Natural killer cell (primary cell): ENCODE measurements at regions not wholly inside any gene's neighbourhood (a gene's known extent, or its start where the extent isn't known, plus 50 kb on each side); places are given as distances from the start of the nearest gene placed in this dataset.

Experiments used
- ATAC-seq, 3 donors: fragments of 150-1000 bp in 2 of 3; fragments of 200-7000 bp in 1 of 3; cut with Tn5 transposase; 1 replicate in 1 of 3; 2 replicates in 2 of 3; pipeline ENCODE4 v1.10.0; 2021; ENCODE audit warnings: mild to moderate bottlenecking in 2 of 3, moderate library complexity in 2 of 3
- DNase-seq, 2 donors: peaks; one replicate each; pipeline versions ENCODE4 v3.0.0 to v3.0.0-alpha.2; 2013 to 2021; ENCODE audit warnings: mixed read lengths in 1 of 2
- H3K27ac ChIP-seq: one replicate; pipeline ENCODE4 v1.5.1; 2013; ENCODE audit warnings: mild to moderate bottlenecking, low read length
- H3K27me3 ChIP-seq: one replicate; pipeline ENCODE4 v1.6.1; 2013; ENCODE audit warnings: low read length; ENCODE audit not compliant: control insufficient read depth, insufficient read depth
- H3K36me3 ChIP-seq: one replicate; pipeline ENCODE4 v1.6.1; 2013; ENCODE audit warnings: low read length; ENCODE audit not compliant: control insufficient read depth, insufficient read depth
- H3K4me1 ChIP-seq: one replicate; pipeline ENCODE4 v1.6.1; 2013; ENCODE audit warnings: low read length; ENCODE audit not compliant: control insufficient read depth, insufficient read depth
- H3K4me3 ChIP-seq: one replicate; pipeline ENCODE4 v1.5.1; 2013; ENCODE audit warnings: low read length
- H3K9me3 ChIP-seq: one replicate; pipeline ENCODE4 v1.6.1; 2013; ENCODE audit warnings: low read length; ENCODE audit not compliant: control insufficient read depth, insufficient read depth
- H3K27ac Mint-ChIP-seq, 2 donors: one replicate each; pipeline ENCODE4 v1.8.0; 2022; ENCODE audit warnings: mild to moderate bottlenecking in 2 of 2, mixed read lengths in 2 of 2, moderate library complexity in 1 of 2
- H3K27me3 Mint-ChIP-seq, 2 donors: one replicate each; pipeline ENCODE4 v1.8.0; 2022; ENCODE audit warnings: low read depth in 2 of 2, mixed read lengths in 2 of 2
- H3K36me3 Mint-ChIP-seq: one replicate; pipeline ENCODE4 v1.8.0; 2022; ENCODE audit warnings: mixed read lengths
- H3K4me1 Mint-ChIP-seq, 2 donors: one replicate each; pipeline ENCODE4 v1.8.0; 2022; ENCODE audit warnings: mixed read lengths in 2 of 2
- H3K4me3 Mint-ChIP-seq: one replicate; pipeline ENCODE4 v1.8.0; 2022; ENCODE audit warnings: mild to moderate bottlenecking, moderate library complexity, mixed read lengths
- H3K9me3 Mint-ChIP-seq, 2 donors: one replicate each; pipeline ENCODE4 v1.8.0; 2022; ENCODE audit warnings: mixed read lengths in 2 of 2
- CTCF ChIP-seq: fragments of 200-600 bp; IDR thresholded peaks from one replicate; pipeline ENCODE4 v1.8.0; 2022; ENCODE audit warnings: antibody characterized with exemption
- WGBS: methylation state at CpG from one replicate; pipeline ENCODE4 v1.1.7; 2013; ENCODE audit warnings: missing lambda C conversion rate; ENCODE audit not compliant: insufficient coverage; 5-methylcytosine and 5-hydroxymethylcytosine counted together
- intact Hi-C: fragments of 100-400 bp; cut with micrococcal nuclease; formaldehyde crosslinking; loops from one replicate; pipeline ENCODE4 v1.14.2; 2022

GRCh38 chr6:137982418-137983189, 115.5 kb downstream of the TNFAIP3 start:
- no peaks in the 10 kb centered on the region for H3K9me3 ChIP-seq
- peaks cover 14% of the 10 kb centered on the region for H3K4me1 ChIP-seq
- no peaks in the 10 kb centered on the region for H3K36me3 ChIP-seq
- TF ChIP-seq CTCF: no peak
- no peaks in the 10 kb centered on the region for H3K9me3 Mint-ChIP-seq
- H3K4me3 ChIP-seq: no peak overlapping the region
- 49% methylated on average over 11 of the region's 12 CpGs for WGBS
- H3K27me3 ChIP-seq: no peaks in the 10 kb centered on the region
- intact Hi-C loops: no loop called here
- no peak overlapping the region for H3K27ac ChIP-seq
- no peaks in the 10 kb centered on the region for H3K36me3 Mint-ChIP-seq
- no peak overlapping the region for H3K4me3 Mint-ChIP-seq
- H3K27ac Mint-ChIP-seq: peak overlapping the region; percentile 26 to 50
- H3K27me3 Mint-ChIP-seq: no peaks in the 10 kb centered on the region
- peaks cover 0 to 7% of the 10 kb centered on the region in 2 donors for H3K4me1 Mint-ChIP-seq
- DNase-seq (peak in 1 of 2 donors; percentile 67), ATAC-seq (peak; percentile 54 to 82 (median 63))

DNA sequence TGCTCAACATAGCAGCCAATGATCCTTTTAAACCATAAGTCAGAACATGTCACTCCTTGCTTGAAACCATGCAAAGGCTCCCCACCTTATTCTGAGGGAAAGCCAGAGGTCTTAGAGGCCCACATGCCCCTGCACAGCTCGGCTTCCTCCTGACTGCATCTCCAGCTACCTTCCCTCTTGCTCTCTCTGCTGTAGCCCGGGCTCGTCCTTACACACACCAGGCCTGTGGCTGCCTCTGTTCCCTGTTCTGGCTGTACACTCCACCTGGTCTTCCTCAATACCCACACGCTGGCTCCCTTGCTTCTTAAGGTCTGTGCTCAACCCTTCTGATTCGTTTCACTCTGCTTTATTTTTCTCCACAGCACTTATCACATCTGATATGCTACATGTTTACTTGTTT, 116.2 kb downstream of the TNFAIP3 start:
- Histone ChIP-seq H3K4me3 (no peak overlapping the region), H3K4me1 (peaks cover 14% of the 10 kb centered on the region), H3K27me3 (no peaks in the 10 kb centered on the region), H3K9me3 (no peaks in the 10 kb centered on the region), H3K27ac (no peak overlapping the region), H3K36me3 (no peaks in the 10 kb centered on the region)
- no peak for ATAC-seq
- 93% methylated on average over 4 of the region's 5 CpGs for WGBS
- DNase-seq: no peak
- intact Hi-C loops: no loop called here
- Mint-ChIP-seq H3K9me3 (no peaks in the 10 kb centered on the region), H3K4me1 (peaks cover 0 to under 1% of the 10 kb centered on the region in 2 donors), H3K27me3 (no peaks in the 10 kb centered on the region), H3K4me3 (no peak overlapping the region), H3K36me3 (no peaks in the 10 kb centered on the region), H3K27ac (no peak overlapping the region)
- no peak for TF ChIP-seq CTCF

GRCh38 chr6:137989664-137990063, 117.6 kb downstream of the PERP start:
- Mint-ChIP-seq H3K4me1 (no peaks in the 10 kb centered on the region), H3K9me3 (no peaks in the 10 kb centered on the region), H3K4me3 (no peak overlapping the region), H3K27me3 (peaks cover 6 to 8% of the 10 kb centered on the region in 2 donors), H3K36me3 (no peaks in the 10 kb centered on the region), H3K27ac (no peak overlapping the region)
- H3K9me3 ChIP-seq: no peaks in the 10 kb centered on the region
- DNase-seq (no peak), ATAC-seq (no peak)
- WGBS: 92% methylated on average over 3 of the region's 4 CpGs
- intact Hi-C loops: no loop called here
- no peaks in the 10 kb centered on the region for H3K27me3 ChIP-seq
- no peak overlapping the region for H3K27ac ChIP-seq
- no peaks in the 10 kb centered on the region for H3K4me1 ChIP-seq
- no peak overlapping the region for H3K4me3 ChIP-seq
- TF ChIP-seq CTCF: no peak
- H3K36me3 ChIP-seq: no peaks in the 10 kb centered on the region

- TF ChIP-seq CTCF: no peak
- no peak overlapping the region for H3K27ac ChIP-seq
Observed at GRCh38 chr6:137995371-137995770, 111.8 kb downstream of the PERP start.

More at GRCh38 chr6:137995371-137995770, 111.8 kb downstream of the PERP start:
- Mint-ChIP-seq H3K27me3 (no peaks in the 10 kb centered on the region), H3K9me3 (peaks cover 3 to 7% of the 10 kb centered on the region in 2 donors), H3K4me3 (no peak overlapping the region), H3K36me3 (no peaks in the 10 kb centered on the region), H3K4me1 (no peaks in the 10 kb centered on the region), H3K27ac (no peak overlapping the region)
- ATAC-seq: no peak
- intact Hi-C loops: no loop called here
- Histone ChIP-seq H3K36me3 (no peaks in the 10 kb centered on the region), H3K27me3 (no peaks in the 10 kb centered on the region), H3K4me3 (no peak overlapping the region), H3K4me1 (no peaks in the 10 kb centered on the region), H3K9me3 (no peaks in the 10 kb centered on the region)
- WGBS: 88% methylated on average over 1 of the region's 1 CpG
- DNase-seq: no peak
